ENCODE measurements at regions not wholly inside any gene's neighbourhood (a gene's known extent, or its start where the extent isn't known, plus 50 kb on each side); places are given as distances from the start of the nearest gene placed in this dataset.

GRCh38 chr1:96927125-96927524, 205.5 kb downstream of the PTBP2 start:
- no peak for DNase-seq (ENCODE audit: low read depth)
- H3K4me3 ChIP-seq (ENCODE audit: low read depth, low read length), result no peak overlapping the region
- no peak for TF ChIP-seq CTCF (conservative IDR thresholded peaks at IDR 0.05; ENCODE audit: low read depth, low read length)

GRCh38 chr1:96931136-96931535, 209.6 kb downstream of the PTBP2 start:
- H3K4me3 ChIP-seq (ENCODE audit: low read depth, low read length), result no peak overlapping the region
- TF ChIP-seq CTCF (conservative IDR thresholded peaks at IDR 0.05; ENCODE audit: low read depth, low read length), result no peak
- no peak for DNase-seq (ENCODE audit: low read depth)

- TF ChIP-seq CTCF (conservative IDR thresholded peaks at IDR 0.05; ENCODE audit: low read depth, low read length), result no peak
- no peak overlapping the region for H3K4me3 ChIP-seq (ENCODE audit: low read depth, low read length)
- DNase-seq (ENCODE audit: low read depth), result no peak
Measured at GRCh38 chr1:96934282-96934681, 212.7 kb downstream of the PTBP2 start.

- DNase-seq (ENCODE audit: low read depth), result no peak
- no peak for TF ChIP-seq CTCF (conservative IDR thresholded peaks at IDR 0.05; ENCODE audit: low read depth, low read length)
- no peak overlapping the region for H3K4me3 ChIP-seq (ENCODE audit: low read depth, low read length)
Measured at GRCh38 chr1:96944432-96945092, 223.0 kb downstream of the PTBP2 start.

- H3K4me3 ChIP-seq (ENCODE audit: low read depth, low read length), result no peak overlapping the region
- TF ChIP-seq CTCF (conservative IDR thresholded peaks at IDR 0.05; ENCODE audit: low read depth, low read length), result no peak
- DNase-seq (ENCODE audit: low read depth), result no peak
Measured at GRCh38 chr1:96945509-96946084, 224.0 kb downstream of the PTBP2 start.

- no peak overlapping the region for H3K4me3 ChIP-seq (ENCODE audit: low read depth, low read length)
- TF ChIP-seq CTCF (conservative IDR thresholded peaks at IDR 0.05; ENCODE audit: low read depth, low read length), result no peak
- no peak for DNase-seq (ENCODE audit: low read depth)
Measured at GRCh38 chr1:96955307-96956012, 233.9 kb downstream of the PTBP2 start.

Data from epithelial cell of proximal tubule (primary cell).